HG02840 (cell line): ENCODE measurements at regions not wholly inside any gene's neighbourhood (a gene's known extent, or its start where the extent isn't known, plus 50 kb on each side); places are given as distances from the start of the nearest gene placed in this dataset.

Experiments used
- ATAC-seq: cut with Tn5 transposase; IDR thresholded peaks from one replicate; pipeline ENCODE4 v1.9.1; 2021; ENCODE audit warnings: mild to moderate bottlenecking, moderate library complexity, moderate number of reproducible peaks; ENCODE audit not compliant: unreplicated experiment, low FRiP score

- no peak for ATAC-seq
Observed at GRCh38 chr14:62002642-62003041, 240.4 kb downstream of the SNAPC1 start.

- ATAC-seq, result no peak
Observed at GRCh38 chr14:62003701-62004100, 241.5 kb downstream of the SNAPC1 start.

- no peak for ATAC-seq
Observed at GRCh38 chr14:62006116-62006731, 244.0 kb downstream of the SNAPC1 start.

- ATAC-seq, result no peak
Observed at GRCh38 chr14:62015243-62015642, 253.0 kb downstream of the SNAPC1 start.

GRCh38 chr14:62015945-62016344, 253.7 kb downstream of the SNAPC1 start:
- no peak for ATAC-seq

GRCh38 chr14:62017651-62018230, 255.5 kb downstream of the SNAPC1 start:
- ATAC-seq, result no peak

- ATAC-seq, result no peak
Observed at GRCh38 chr14:62018606-62019005, 256.4 kb downstream of the SNAPC1 start.

- no peak for ATAC-seq
Observed at GRCh38 chr14:62027958-62028357, 265.7 kb downstream of the SNAPC1 start.

- ATAC-seq, result no peak
Observed at GRCh38 chr14:62029569-62029924, 267.3 kb downstream of the SNAPC1 start.

- ATAC-seq, result no peak
Observed at GRCh38 chr14:62030387-62030786, 268.2 kb downstream of the SNAPC1 start.

- ATAC-seq, result no peak
Observed at GRCh38 chr14:62031504-62031903, 269.3 kb downstream of the SNAPC1 start.

GRCh38 chr14:62053188-62053587, 291.0 kb downstream of the SNAPC1 start:
- no peak for ATAC-seq

GRCh38 chr14:62056789-62057188, 294.6 kb downstream of the SNAPC1 start:
- no peak for ATAC-seq

GRCh38 chr14:62062645-62063044, 300.4 kb downstream of the SNAPC1 start:
- no peak for ATAC-seq

GRCh38 chr14:62064751-62065323, 302.6 kb downstream of the SNAPC1 start:
- no peak for ATAC-seq

- ATAC-seq, result no peak
Observed at GRCh38 chr14:62066304-62066703, 304.1 kb downstream of the SNAPC1 start.

GRCh38 chr14:62071039-62071438, 308.8 kb downstream of the SNAPC1 start:
- ATAC-seq, result no peak

- ATAC-seq, result no peak
Observed at GRCh38 chr14:62076368-62076767, 314.1 kb downstream of the SNAPC1 start.

- no peak for ATAC-seq
Observed at GRCh38 chr14:62076825-62077605, 314.8 kb downstream of the SNAPC1 start.

- ATAC-seq, result no peak
Observed at GRCh38 chr14:62077676-62078261, 315.5 kb downstream of the SNAPC1 start.

GRCh38 chr14:62079038-62079437, 316.8 kb downstream of the SNAPC1 start:
- no peak for ATAC-seq
